RWPE1 (cell line): ENCODE measurements at regions not wholly inside any gene's neighbourhood (a gene's known extent, or its start where the extent isn't known, plus 50 kb on each side); places are given as distances from the start of the nearest gene placed in this dataset.

Experiments
- CTCF ChIA-PET: fragments of 350-600 bp; sonication (Branson Sonifier 250); formaldehyde crosslinking; extraction: SDS; loops from one replicate; lab custom pipeline; 2021; lab: Yijun Ruan, JAX
- POLR2A ChIA-PET: fragments of 400-600 bp; formaldehyde crosslinking; extraction: SDS; loops from one replicate; lab custom pipeline; 2020; ENCODE audit warnings: antibody characterized with exemption; ENCODE audit not compliant: low non-redundant PET; lab: Yijun Ruan, JAX
- DNase-seq: peaks from one replicate; pipeline ENCODE4 v3.0.0; 2012; ENCODE audit warnings: low spot score
- H3K27ac ChIP-seq: fragments of 450-650 bp; 2 replicates; pipeline ENCODE4 v1.5.1; 2017
- TF ChIP-seq, protein P1 (sequence below): fragments of 450-650 bp; conservative IDR thresholded peaks from 2 replicates; pipeline ENCODE4 v1.5.1; 2017; ENCODE audit warnings: low read depth, mild to moderate bottlenecking

- ChIA-PET CTCF (no interaction called here), POLR2A (no interaction called here)
- TF ChIP-seq, protein P1, sequence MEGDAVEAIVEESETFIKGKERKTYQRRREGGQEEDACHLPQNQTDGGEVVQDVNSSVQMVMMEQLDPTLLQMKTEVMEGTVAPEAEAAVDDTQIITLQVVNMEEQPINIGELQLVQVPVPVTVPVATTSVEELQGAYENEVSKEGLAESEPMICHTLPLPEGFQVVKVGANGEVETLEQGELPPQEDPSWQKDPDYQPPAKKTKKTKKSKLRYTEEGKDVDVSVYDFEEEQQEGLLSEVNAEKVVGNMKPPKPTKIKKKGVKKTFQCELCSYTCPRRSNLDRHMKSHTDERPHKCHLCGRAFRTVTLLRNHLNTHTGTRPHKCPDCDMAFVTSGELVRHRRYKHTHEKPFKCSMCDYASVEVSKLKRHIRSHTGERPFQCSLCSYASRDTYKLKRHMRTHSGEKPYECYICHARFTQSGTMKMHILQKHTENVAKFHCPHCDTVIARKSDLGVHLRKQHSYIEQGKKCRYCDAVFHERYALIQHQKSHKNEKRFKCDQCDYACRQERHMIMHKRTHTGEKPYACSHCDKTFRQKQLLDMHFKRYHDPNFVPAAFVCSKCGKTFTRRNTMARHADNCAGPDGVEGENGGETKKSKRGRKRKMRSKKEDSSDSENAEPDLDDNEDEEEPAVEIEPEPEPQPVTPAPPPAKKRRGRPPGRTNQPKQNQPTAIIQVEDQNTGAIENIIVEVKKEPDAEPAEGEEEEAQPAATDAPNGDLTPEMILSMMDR: no peak
- H3K27ac ChIP-seq: no peak overlapping the region
- DNase-seq: no peak
Observed at GRCh38 chr15:87394676-87395075, 861.9 kb downstream of the NTRK3 start.

DNA sequence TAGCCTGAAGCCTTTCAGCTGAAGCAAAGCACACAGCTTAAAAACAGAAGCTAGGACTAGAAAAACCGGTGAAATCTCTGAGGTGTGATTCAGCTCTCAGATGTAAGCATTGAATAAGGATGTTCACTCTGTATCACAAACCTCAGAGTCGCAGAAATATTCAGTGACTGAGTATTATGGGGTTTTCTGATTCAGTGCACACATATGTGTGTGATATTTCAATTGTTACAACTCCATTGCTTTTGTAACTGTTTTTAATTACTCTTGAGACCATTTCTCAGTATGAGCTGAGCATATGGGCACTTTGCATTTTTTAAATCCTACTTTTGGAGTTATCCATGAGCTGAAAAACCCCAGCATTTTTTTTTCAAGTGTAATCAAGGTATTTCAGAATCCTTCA, 868.8 kb downstream of the NTRK3 start:
- ChIA-PET POLR2A (no interaction called here), CTCF (no interaction called here)
- H3K27ac ChIP-seq: no peak overlapping the region
- TF ChIP-seq, protein P1: no peak
- no peak for DNase-seq

DNA sequence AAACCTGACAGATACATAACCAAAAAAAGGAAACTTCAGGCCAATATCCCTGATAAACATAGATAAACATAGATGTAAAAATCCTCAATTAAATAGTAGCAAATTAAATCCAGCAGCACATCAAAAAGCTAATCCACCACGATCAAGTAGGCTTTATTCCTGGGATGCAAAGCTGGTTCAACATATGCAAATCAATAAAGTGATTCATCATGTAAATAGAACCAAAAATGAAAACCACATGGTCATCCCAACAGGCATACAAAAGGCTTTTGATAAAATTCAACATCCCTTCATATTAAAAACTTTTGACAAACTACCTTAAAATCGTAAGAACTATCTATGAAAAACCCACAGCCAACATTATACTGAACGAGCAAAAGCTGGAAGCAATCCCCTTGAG, 882.2 kb downstream of the NTRK3 start:
- no peak overlapping the region for H3K27ac ChIP-seq
- CTCF ChIA-PET: no interaction called here
- DNase-seq: no peak

GRCh38 chr15:87369269-87369668, 887.3 kb downstream of the NTRK3 start:
- POLR2A ChIA-PET: no interaction called here
- CTCF ChIA-PET: interaction anchor here (0.6 kb wide), 1 partner anchor 613 kb away, joined by 3 read pairs; no protein-coding TSS in a partner anchor
- peak; percentile 67 for DNase-seq
- TF ChIP-seq, protein P1: no peak
- no peak overlapping the region for H3K27ac ChIP-seq

More for the DNA sequence above, 882.2 kb downstream of the NTRK3 start:
- TF ChIP-seq, protein P1: no peak
- POLR2A ChIA-PET: no interaction called here

DNA sequence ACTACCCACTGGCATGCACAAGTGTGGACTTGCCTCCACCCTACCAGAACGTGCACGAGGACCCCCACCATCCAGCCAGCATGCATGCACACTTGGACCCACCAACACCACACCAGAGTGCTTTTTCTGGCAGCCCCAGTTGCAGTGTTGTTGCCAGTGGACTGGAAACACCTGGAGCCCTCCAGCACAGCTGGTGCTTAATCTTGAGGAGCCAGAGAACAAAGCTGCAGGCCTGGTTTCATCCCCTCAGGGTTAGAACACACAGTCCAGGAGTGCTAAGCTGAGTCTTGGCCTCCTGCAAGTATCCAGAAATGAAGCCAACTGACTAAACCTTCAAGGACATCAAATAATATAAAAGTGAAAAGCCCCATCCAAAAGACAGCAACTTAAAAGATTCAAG, 888.0 kb downstream of the NTRK3 start:
- POLR2A ChIA-PET: no interaction called here
- peak overlapping the region; percentile 87 for H3K27ac ChIP-seq
- DNase-seq: no peak
- CTCF ChIA-PET: no interaction called here
- TF ChIP-seq, protein P1: no peak

DNA sequence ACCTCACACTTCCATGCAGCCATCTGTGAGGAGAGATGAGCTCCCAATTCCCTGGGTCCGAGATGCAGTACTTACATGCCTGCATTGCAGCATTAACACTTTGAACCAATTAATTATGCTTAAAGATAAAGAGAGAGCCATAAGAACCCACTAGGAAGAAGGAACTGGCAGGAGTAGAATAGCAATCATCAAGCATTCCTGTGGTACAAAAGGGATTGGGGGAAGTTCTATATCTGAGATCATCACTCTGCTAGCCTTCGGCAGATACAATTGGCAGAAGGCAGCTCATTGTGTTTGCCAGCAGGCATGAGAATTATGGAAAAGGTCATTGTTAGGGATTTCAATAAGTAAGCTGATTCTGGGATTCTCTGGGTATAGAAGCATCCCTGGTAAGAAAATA, 891.4 kb downstream of the NTRK3 start:
- TF ChIP-seq, protein P1: no peak
- H3K27ac ChIP-seq: no peak overlapping the region
- ChIA-PET POLR2A (no interaction called here), CTCF (interaction anchor here (0.6 to 0.7 kb wide), 2 partner anchors 138 to 1158 kb away, joined by 3 to 5 read pairs; no protein-coding TSS in a partner anchor)
- DNase-seq: peak; percentile 18
